ELF-1 (cell line): ENCODE measurements at regions not wholly inside any gene's neighbourhood (a gene's known extent, or its start where the extent isn't known, plus 50 kb on each side); places are given as distances from the start of the nearest gene placed in this dataset.

Source experiments
- DNase-seq: peaks from one replicate; pipeline ENCODE4 v3.0.0-alpha.2; 2016; ENCODE audit warnings: low read depth, low spot score

GRCh38 chr1:108082738-108083562, 117.2 kb downstream of the SLC25A24 start:
- DNase-seq = no peak

GRCh38 chr1:108082001-108082400, 117.0 kb upstream of the VAV3 start:
- DNase-seq = no peak

- no peak for DNase-seq
Observed at GRCh38 chr1:108080448-108080847, 115.5 kb upstream of the VAV3 start.

- DNase-seq = no peak
Observed at GRCh38 chr1:108079440-108080025, 114.6 kb upstream of the VAV3 start.

GRCh38 chr1:108077991-108078390, 113.0 kb upstream of the VAV3 start:
- no peak for DNase-seq

GRCh38 chr1:108075055-108075454, 110.1 kb upstream of the VAV3 start:
- no peak for DNase-seq

GRCh38 chr1:108072776-108073175, 107.8 kb upstream of the VAV3 start:
- DNase-seq = no peak

- no peak for DNase-seq
Observed at GRCh38 chr1:108072212-108072611, 107.2 kb upstream of the VAV3 start.

- no peak for DNase-seq
Observed at GRCh38 chr1:108071601-108072000, 106.6 kb upstream of the VAV3 start.

GRCh38 chr1:108070662-108071061, 105.7 kb upstream of the VAV3 start:
- no peak for DNase-seq

GRCh38 chr1:108067884-108068540, 103.0 kb upstream of the VAV3 start:
- DNase-seq = no peak

GRCh38 chr1:108066808-108067207, 101.8 kb upstream of the VAV3 start:
- DNase-seq = no peak

- DNase-seq = no peak
Observed at GRCh38 chr1:108064255-108064654, 99.3 kb upstream of the VAV3 start.

- DNase-seq = no peak
Observed at GRCh38 chr1:108063703-108064102, 98.7 kb upstream of the VAV3 start.

GRCh38 chr1:108059945-108060344, 95.0 kb upstream of the VAV3 start:
- DNase-seq = no peak

GRCh38 chr1:108057541-108057940, 92.6 kb upstream of the VAV3 start:
- peak; percentile 83 for DNase-seq

GRCh38 chr1:108056436-108056990, 91.5 kb upstream of the VAV3 start:
- DNase-seq = no peak

- DNase-seq = no peak
Observed at GRCh38 chr1:108055387-108055786, 90.4 kb upstream of the VAV3 start.

GRCh38 chr1:108054396-108054795, 89.4 kb upstream of the VAV3 start:
- no peak for DNase-seq

- DNase-seq = no peak
Observed at GRCh38 chr1:108053270-108054013, 88.5 kb upstream of the VAV3 start.

GRCh38 chr1:108051631-108052377, 86.8 kb upstream of the VAV3 start:
- peak; percentile 59 for DNase-seq
